ENCODE measurements at regions not wholly inside any gene's neighbourhood (a gene's known extent, or its start where the extent isn't known, plus 50 kb on each side); places are given as distances from the start of the nearest gene placed in this dataset.

DNA sequence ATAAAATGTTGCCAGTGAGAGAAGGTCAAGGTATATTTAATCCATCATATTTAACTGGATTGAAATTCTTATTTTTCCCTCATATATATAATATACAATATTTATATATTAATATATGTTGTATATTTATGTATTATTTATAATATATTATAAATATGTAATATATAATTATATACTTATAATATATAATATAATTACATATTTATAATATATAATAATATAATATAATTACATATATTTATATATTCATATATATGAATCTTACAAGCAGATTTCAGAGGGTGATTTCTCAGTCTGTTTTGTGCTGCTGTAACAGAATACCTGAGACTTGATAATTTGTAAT lies 52.7 kb upstream of the TLE3 start:
- no peak for TF ChIP-seq SUZ12 (IDR thresholded peaks at IDR 0.05; ENCODE audit: extremely low read depth, insufficient read depth, insufficient read length)
- TF ChIP-seq ZNF274 (IDR thresholded peaks at IDR 0.05; ENCODE audit: low read depth, low read length): no peak

Data from NT2/D1 (cell line).